MM.1S (cell line): ENCODE measurements at regions not wholly inside any gene's neighbourhood (a gene's known extent, or its start where the extent isn't known, plus 50 kb on each side); places are given as distances from the start of the nearest gene placed in this dataset.

Source experiments
- DNase-seq: peaks from one replicate; pipeline ENCODE4 v3.0.0-alpha.2; 2015
- H2AFZ ChIP-seq: fragments of 300-600 bp; sonication (generic); 2 replicates; pipeline ENCODE4 v1.6.0; 2016; ENCODE audit warnings: antibody characterized with exemption, low read length
- H3F3A ChIP-seq: fragments of 300-600 bp; sonication (generic); 2 replicates; pipeline ENCODE4 v1.6.1; 2016; ENCODE audit warnings: mild to moderate bottlenecking, antibody characterized with exemption, low read length, moderate library complexity, mixed read lengths; ENCODE audit not compliant: insufficient read depth
- H3K27ac ChIP-seq: fragments of 300-600 bp; sonication (generic); 2 replicates; pipeline ENCODE4 v1.5.1; 2016; ENCODE audit warnings: mild to moderate bottlenecking, low read length
- H3K27me3 ChIP-seq: fragments of 300-600 bp; sonication (generic); replicated peaks from 2 replicates; pipeline ENCODE4 v1.6.0; 2016; ENCODE audit warnings: low read length; ENCODE audit not compliant: insufficient read depth
- H3K36me3 ChIP-seq: fragments of 300-600 bp; sonication (generic); replicated peaks from 2 replicates; pipeline ENCODE4 v1.6.1; 2016; ENCODE audit warnings: mild to moderate bottlenecking, low read length, mixed read lengths; ENCODE audit not compliant: insufficient read depth
- H3K4me1 ChIP-seq: fragments of 300-600 bp; sonication (generic); 2 replicates; pipeline ENCODE4 v1.6.1; 2016; ENCODE audit warnings: low read length, mixed read lengths
- H3K4me2 ChIP-seq: fragments of 300-600 bp; sonication (generic); 2 replicates; pipeline ENCODE4 v1.6.0; 2016; ENCODE audit warnings: low read depth, low read length
- H3K4me3 ChIP-seq: fragments of 300-600 bp; sonication (generic); 2 replicates; pipeline ENCODE4 v1.5.1; 2016; ENCODE audit warnings: low read length, mixed read lengths
- H3K79me2 ChIP-seq: fragments of 300-600 bp; sonication (generic); 2 replicates; pipeline ENCODE4 v1.6.1; 2016; ENCODE audit warnings: mixed run types, low read length, mixed read lengths
- H3K9ac ChIP-seq: fragments of 300-600 bp; sonication (generic); 2 replicates; pipeline ENCODE4 v1.6.1; 2016; ENCODE audit warnings: low read length, mixed read lengths
- H3K9me2 ChIP-seq: fragments of 300-600 bp; sonication (generic); replicated peaks from 2 replicates; pipeline ENCODE4 v1.6.1; 2016; ENCODE audit warnings: mild to moderate bottlenecking, low read length, mixed read lengths; ENCODE audit not compliant: insufficient read depth
- H3K9me3 ChIP-seq: fragments of 300-600 bp; sonication (generic); replicated peaks from 2 replicates; pipeline ENCODE4 v1.6.1; 2016; ENCODE audit warnings: mild to moderate bottlenecking, low read length, mixed read lengths; ENCODE audit not compliant: insufficient read depth
- H4K20me1 ChIP-seq: fragments of 300-600 bp; sonication (generic); 2 replicates; pipeline ENCODE4 v1.6.1; 2016; ENCODE audit warnings: mild to moderate bottlenecking, low read length, moderate library complexity, mixed read lengths; ENCODE audit not compliant: insufficient read depth
- EZH2 ChIP-seq: fragments of 300-600 bp; sonication (generic); optimal IDR thresholded peaks from 2 replicates; pipeline ENCODE3; 2017; ENCODE audit warnings: low read depth, mild to moderate bottlenecking, antibody characterized with exemption, low read length, mixed read lengths
- EZH2phosphoT487 ChIP-seq: fragments of 300-600 bp; sonication (generic); IDR thresholded peaks from 2 replicates; pipeline ENCODE4 v1.6.1; 2018; ENCODE audit warnings: antibody characterized with exemption, low read length
- TF ChIP-seq, protein P1 (sequence below): fragments of 300-600 bp; sonication (generic); IDR thresholded peaks from 2 replicates; pipeline ENCODE4 v1.5.1; 2016; ENCODE audit warnings: antibody characterized with exemption, low read length, mixed read lengths

DNA sequence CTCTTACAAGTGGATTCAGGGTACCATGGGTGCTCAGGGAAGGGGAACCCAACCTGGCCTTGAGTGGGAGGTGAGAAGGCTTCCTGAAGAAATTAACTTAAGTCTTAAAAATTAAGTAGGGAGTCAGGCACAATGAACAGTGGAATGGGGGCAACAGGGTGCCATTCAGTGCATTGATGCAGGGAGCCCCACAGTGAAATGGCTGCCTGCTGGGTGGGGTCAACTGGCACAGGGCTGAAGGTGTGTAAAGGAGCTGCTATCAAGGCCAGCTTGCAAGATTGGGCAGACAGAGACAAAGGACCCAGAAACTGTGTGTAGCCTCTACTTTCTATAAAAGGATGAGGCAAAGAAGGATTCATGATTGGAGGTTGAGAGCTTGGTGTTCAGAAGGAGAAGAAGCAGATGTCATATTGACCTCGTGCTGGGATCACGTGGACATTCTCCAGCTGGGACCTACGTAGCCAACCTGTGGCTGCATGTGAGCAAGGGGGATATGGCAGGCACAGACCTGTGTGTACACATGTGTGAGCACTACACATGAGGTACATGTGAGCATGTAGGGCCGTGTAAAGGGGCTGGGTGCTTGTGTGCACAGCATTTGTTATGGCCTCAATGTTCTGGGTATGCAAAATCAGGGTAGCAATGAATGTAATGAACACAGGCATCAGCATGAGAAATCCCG, 209.5 kb upstream of the HAAO start:
- H3K9me3 ChIP-seq, result no peaks in the 10 kb centered on the region
- H3K4me3 ChIP-seq, result no peak overlapping the region
- no peak overlapping the region for H3K9ac ChIP-seq
- H3K27ac ChIP-seq, result no peak overlapping the region
- no peaks in the 10 kb centered on the region for H3K4me1 ChIP-seq
- no peaks in the 10 kb centered on the region for H3F3A ChIP-seq
- no peaks in the 10 kb centered on the region for H3K9me2 ChIP-seq
- H3K36me3 ChIP-seq, result no peaks in the 10 kb centered on the region
- H2AFZ ChIP-seq, result no peak overlapping the region
- H4K20me1 ChIP-seq, result no peaks in the 10 kb centered on the region
- H3K4me2 ChIP-seq, result no peak overlapping the region
- H3K27me3 ChIP-seq, result no peaks in the 10 kb centered on the region
- TF ChIP-seq EZH2, result no peak
- H3K79me2 ChIP-seq, result no peaks in the 10 kb centered on the region
- no peak for DNase-seq

GRCh38 chr2:43001055-43001378, 208.6 kb upstream of the HAAO start:
- H3K4me1 ChIP-seq, result no peaks in the 10 kb centered on the region
- no peak overlapping the region for H3K9ac ChIP-seq
- TF ChIP-seq EZH2phosphoT487, result no peak
- no peak for TF ChIP-seq EZH2
- no peak for DNase-seq
- H3K9me3 ChIP-seq, result no peaks in the 10 kb centered on the region
- H3K27me3 ChIP-seq, result no peaks in the 10 kb centered on the region
- H3K4me3 ChIP-seq, result no peak overlapping the region
- H3K27ac ChIP-seq, result no peak overlapping the region
- H3K4me2 ChIP-seq, result no peak overlapping the region
- no peaks in the 10 kb centered on the region for H3F3A ChIP-seq
- H3K9me2 ChIP-seq, result no peaks in the 10 kb centered on the region
- H2AFZ ChIP-seq, result no peak overlapping the region
- no peaks in the 10 kb centered on the region for H3K36me3 ChIP-seq
- no peaks in the 10 kb centered on the region for H4K20me1 ChIP-seq
- H3K79me2 ChIP-seq, result no peaks in the 10 kb centered on the region

DNA sequence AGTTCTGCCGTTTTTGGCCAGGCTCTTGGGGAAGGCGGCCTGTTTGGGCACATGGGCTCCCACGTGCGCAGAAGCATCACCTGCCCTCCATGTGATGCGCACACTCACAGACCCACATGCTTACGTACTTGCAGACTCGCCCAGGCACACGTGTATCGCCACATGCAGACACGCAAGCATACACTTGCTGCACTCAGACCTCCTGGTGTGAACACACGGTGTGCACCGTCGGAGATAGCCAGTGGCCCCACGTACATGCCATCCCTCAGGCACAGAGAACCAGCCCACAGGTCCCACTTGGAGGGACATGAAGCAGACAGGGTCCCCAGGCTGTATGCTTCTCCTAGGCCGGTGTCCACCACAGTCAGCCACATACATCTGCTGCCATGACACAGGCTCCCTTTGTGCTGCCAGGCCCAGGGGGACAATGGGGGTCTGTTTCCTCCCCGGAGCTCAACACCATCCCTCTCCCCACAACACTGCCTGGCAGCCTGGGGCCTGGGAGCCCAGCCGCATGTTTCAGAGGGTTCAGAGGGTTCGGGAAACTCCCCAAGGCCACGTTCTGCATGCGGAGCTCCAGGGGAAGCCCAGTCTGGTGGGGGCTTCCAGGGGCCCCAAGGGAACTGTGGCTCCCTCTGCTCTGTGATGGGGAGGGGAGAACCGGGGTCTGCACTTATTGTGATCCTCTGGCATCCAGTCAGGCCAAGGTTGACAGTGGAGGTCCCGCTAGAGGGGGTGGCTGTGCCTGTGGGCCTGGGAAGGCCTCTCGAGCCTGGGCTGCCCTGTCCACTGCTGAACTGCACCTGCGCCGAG, 208.1 kb upstream of the HAAO start:
- H3K9ac ChIP-seq, result no peak overlapping the region
- H3K27me3 ChIP-seq, result no peaks in the 10 kb centered on the region
- no peaks in the 10 kb centered on the region for H3K4me1 ChIP-seq
- no peak overlapping the region for H3K27ac ChIP-seq
- no peaks in the 10 kb centered on the region for H3K9me2 ChIP-seq
- H3K79me2 ChIP-seq, result no peaks in the 10 kb centered on the region
- no peaks in the 10 kb centered on the region for H3F3A ChIP-seq
- TF ChIP-seq, protein P1, sequence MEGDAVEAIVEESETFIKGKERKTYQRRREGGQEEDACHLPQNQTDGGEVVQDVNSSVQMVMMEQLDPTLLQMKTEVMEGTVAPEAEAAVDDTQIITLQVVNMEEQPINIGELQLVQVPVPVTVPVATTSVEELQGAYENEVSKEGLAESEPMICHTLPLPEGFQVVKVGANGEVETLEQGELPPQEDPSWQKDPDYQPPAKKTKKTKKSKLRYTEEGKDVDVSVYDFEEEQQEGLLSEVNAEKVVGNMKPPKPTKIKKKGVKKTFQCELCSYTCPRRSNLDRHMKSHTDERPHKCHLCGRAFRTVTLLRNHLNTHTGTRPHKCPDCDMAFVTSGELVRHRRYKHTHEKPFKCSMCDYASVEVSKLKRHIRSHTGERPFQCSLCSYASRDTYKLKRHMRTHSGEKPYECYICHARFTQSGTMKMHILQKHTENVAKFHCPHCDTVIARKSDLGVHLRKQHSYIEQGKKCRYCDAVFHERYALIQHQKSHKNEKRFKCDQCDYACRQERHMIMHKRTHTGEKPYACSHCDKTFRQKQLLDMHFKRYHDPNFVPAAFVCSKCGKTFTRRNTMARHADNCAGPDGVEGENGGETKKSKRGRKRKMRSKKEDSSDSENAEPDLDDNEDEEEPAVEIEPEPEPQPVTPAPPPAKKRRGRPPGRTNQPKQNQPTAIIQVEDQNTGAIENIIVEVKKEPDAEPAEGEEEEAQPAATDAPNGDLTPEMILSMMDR, result no peak
- TF ChIP-seq EZH2phosphoT487, result no peak
- no peak overlapping the region for H2AFZ ChIP-seq
- no peaks in the 10 kb centered on the region for H3K36me3 ChIP-seq
- H3K4me2 ChIP-seq, result no peak overlapping the region
- no peak for DNase-seq
- H3K4me3 ChIP-seq, result no peak overlapping the region
- H3K9me3 ChIP-seq, result no peaks in the 10 kb centered on the region
- H4K20me1 ChIP-seq, result no peaks in the 10 kb centered on the region

DNA sequence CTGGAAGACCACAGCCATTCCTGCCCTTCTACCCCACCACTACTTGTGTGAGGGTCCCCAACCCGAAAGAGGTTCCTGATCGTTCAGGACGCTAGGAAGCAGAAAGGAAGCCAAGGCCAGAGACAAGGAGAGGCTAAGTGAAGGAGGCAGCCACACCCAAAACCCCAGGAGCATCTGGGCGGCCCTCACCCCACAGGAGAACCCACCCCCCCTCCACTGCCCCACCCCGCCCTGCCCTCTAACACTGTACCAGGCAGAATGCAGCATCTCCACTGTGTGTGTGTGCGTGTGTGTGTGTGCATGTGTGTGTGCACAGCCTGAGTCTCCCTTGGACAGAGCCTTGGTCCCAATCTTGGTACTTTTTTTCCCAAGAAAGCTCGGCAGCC, 207.5 kb upstream of the HAAO start:
- no peaks in the 10 kb centered on the region for H3K9me2 ChIP-seq
- H3K4me3 ChIP-seq, result no peak overlapping the region
- H3K9ac ChIP-seq, result no peak overlapping the region
- no peaks in the 10 kb centered on the region for H3K4me1 ChIP-seq
- H3K4me2 ChIP-seq, result no peak overlapping the region
- no peaks in the 10 kb centered on the region for H3F3A ChIP-seq
- H4K20me1 ChIP-seq, result no peaks in the 10 kb centered on the region
- no peak overlapping the region for H3K27ac ChIP-seq
- no peak for DNase-seq
- H2AFZ ChIP-seq, result no peak overlapping the region
- H3K79me2 ChIP-seq, result no peaks in the 10 kb centered on the region
- H3K27me3 ChIP-seq, result no peaks in the 10 kb centered on the region
- no peaks in the 10 kb centered on the region for H3K36me3 ChIP-seq
- H3K9me3 ChIP-seq, result no peaks in the 10 kb centered on the region
- TF ChIP-seq, protein P1, result no peak
- TF ChIP-seq EZH2phosphoT487 (no peak), EZH2 (no peak)
